GM12892 (cell line): ENCODE measurements at regions not wholly inside any gene's neighbourhood (a gene's known extent, or its start where the extent isn't known, plus 50 kb on each side); places are given as distances from the start of the nearest gene placed in this dataset.

Source experiments
- POLR2A ChIP-seq: IDR thresholded peaks from 2 replicates; pipeline ENCODE4 v1.6.1; 2011; ENCODE audit warnings: low read depth, low read length, control low read depth
- TAF1 ChIP-seq: IDR thresholded peaks from 2 replicates; pipeline ENCODE4 v1.6.1; 2011; ENCODE audit warnings: low read depth, mild to moderate bottlenecking, control low read depth, low read length, borderline replicate concordance

GRCh38 chr13:22312405-22312803, 641.5 kb downstream of the FGF9 start:
- TF ChIP-seq TAF1: no peak
- TF ChIP-seq POLR2A: no peak
